Sigmoid colon (tissue), 6 donors: ENCODE measurements at regions not wholly inside any gene's neighbourhood (a gene's known extent, or its start where the extent isn't known, plus 50 kb on each side); places are given as distances from the start of the nearest gene placed in this dataset.

Source experiments
- DNase-seq: peaks from one replicate; pipeline ENCODE4 v3.0.0-alpha.2; 2019
- H3K27ac ChIP-seq, 4 donors: fragments of 200-600 bp; sonication (generic); one replicate each; pipeline ENCODE4 v1.5.1; 2016 to 2019; ENCODE audit warnings: mild to moderate bottlenecking in 1 of 4
- H3K27me3 ChIP-seq, 3 donors: fragments of 200-600 bp; sonication (generic); one replicate each; pipeline ENCODE4 v1.5.1; 2019; ENCODE audit warnings: mild to moderate bottlenecking in 1 of 3
- H3K36me3 ChIP-seq, 4 donors: fragments of 200-600 bp; sonication (generic); one replicate each; pipeline ENCODE4 v1.5.1; 2016 to 2019
- H3K4me1 ChIP-seq, 4 donors: fragments of 200-600 bp; sonication (generic); one replicate each; pipeline ENCODE4 v1.5.1; 2017 to 2019
- H3K4me3 ChIP-seq, 4 donors: fragments of 200-600 bp; sonication (generic); one replicate each; pipeline ENCODE4 v1.5.1; 2017 to 2019; ENCODE audit warnings: mild to moderate bottlenecking in 2 of 4, moderate library complexity in 1 of 4
- H3K9me3 ChIP-seq, 4 donors: fragments of 200-600 bp in 3 of 4; sonication (generic) in 3 of 4; one replicate each; pipeline versions ENCODE4 v1.5.1 to v1.6.1; 2013 to 2019
- CTCF ChIP-seq, 4 experiments: fragments of 450-650 bp in 3 of 4; fragments of 200-600 bp in 1 of 4; IDR thresholded peaks; one replicate each; pipeline ENCODE4 v1.5.1; 2016 to 2019; ENCODE audit warnings: antibody characterized with exemption in 4 of 4, mild to moderate bottlenecking in 3 of 4, moderate library complexity in 2 of 4
- EP300 ChIP-seq, 4 donors: sonication (generic); formaldehyde crosslinking; IDR thresholded peaks; one replicate each; pipeline ENCODE4 v1.6.1; 2017; ENCODE audit warnings: antibody characterized with exemption in 4 of 4
- POLR2A ChIP-seq, 2 donors: fragments of 450-650 bp; IDR thresholded peaks; one replicate each; pipeline ENCODE4 v1.6.1; 2016; ENCODE audit warnings: antibody characterized with exemption in 2 of 2, mild to moderate bottlenecking in 2 of 2, moderate library complexity in 2 of 2
- POLR2AphosphoS5 ChIP-seq, 4 donors: sonication (generic); formaldehyde crosslinking; IDR thresholded peaks; one replicate each; pipeline ENCODE4 v1.6.1; 2017; ENCODE audit warnings: antibody characterized with exemption in 4 of 4
- WGBS, 2 donors: extraction: QIAGEN DNeasy Blood & Tissue Kit; methylation state at CpG; one replicate each; pipeline ENCODE4 v1.1.7; 2013; 5-methylcytosine and 5-hydroxymethylcytosine counted together
- intact Hi-C: fragments of 100-400 bp; cut with DNase I; formaldehyde crosslinking; loops from one replicate; pipeline ENCODE4 v1.15.1; 2023
- donor health status: healthy with polysubstance abuse.
- donor health status: healthy.

DNA sequence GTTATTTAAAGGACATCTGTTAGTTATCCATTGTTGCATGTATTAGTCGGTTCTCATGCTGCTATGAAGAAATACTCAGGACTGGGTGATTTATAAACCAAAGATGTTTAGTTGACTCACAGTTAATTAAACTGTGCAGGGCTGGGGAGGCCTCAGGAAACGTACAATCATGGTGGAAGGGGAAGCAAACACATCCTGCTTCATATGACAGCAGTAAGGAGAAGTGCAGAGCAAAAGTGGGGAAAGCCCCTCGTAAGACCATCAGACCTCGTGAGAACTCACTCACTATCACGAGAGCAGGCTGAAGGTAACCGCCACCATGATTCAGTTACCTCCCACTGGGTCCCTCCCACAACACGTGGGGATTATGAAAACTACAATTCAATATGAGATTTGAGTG, 2064.1 kb downstream of the MAT2B start:
- peaks cover 0 to 5% (median 0%) of the 10 kb centered on the region in 4 donors for H3K9me3 ChIP-seq
- H3K27ac ChIP-seq: no peak overlapping the region
- H3K4me3 ChIP-seq: no peak overlapping the region
- 69 to 75% methylated on average over 7 of the region's 7 CpGs for WGBS, 2 donors
- no peaks in the 10 kb centered on the region for H3K4me1 ChIP-seq
- DNase-seq: no peak
- intact Hi-C loops: no loop called here
- no peaks in the 10 kb centered on the region for H3K27me3 ChIP-seq
- no peaks in the 10 kb centered on the region for H3K36me3 ChIP-seq
- TF ChIP-seq POLR2A (IDR thresholded peaks at IDR 0.05) (no peak), CTCF (IDR thresholded peaks at IDR 0.05) (no peak), EP300 (IDR thresholded peaks at IDR 0.05) (no peak), POLR2AphosphoS5 (IDR thresholded peaks at IDR 0.05) (no peak)

GRCh38 chr5:165573445-165573844, 2068.0 kb downstream of the MAT2B start:
- intact Hi-C loops: no loop called here
- Histone ChIP-seq H3K36me3 (no peaks in the 10 kb centered on the region), H3K27ac (no peak overlapping the region), H3K27me3 (no peaks in the 10 kb centered on the region), H3K4me3 (no peak overlapping the region), H3K9me3 (peaks cover 0 to 5% (median 0%) of the 10 kb centered on the region in 4 donors), H3K4me1 (no peaks in the 10 kb centered on the region)
- WGBS, 2 donors: 63 to 81% methylated on average over 4 of the region's 4 CpGs
- DNase-seq: no peak
- TF ChIP-seq CTCF (IDR thresholded peaks at IDR 0.05) (no peak), POLR2AphosphoS5 (IDR thresholded peaks at IDR 0.05) (no peak), POLR2A (IDR thresholded peaks at IDR 0.05) (no peak), EP300 (IDR thresholded peaks at IDR 0.05) (no peak)

- 49 to 52% methylated on average over 2 of the region's 2 CpGs for WGBS, 2 donors
- H3K4me1 ChIP-seq: no peaks in the 10 kb centered on the region
- intact Hi-C loops: no loop called here
- no peaks in the 10 kb centered on the region for H3K36me3 ChIP-seq
- DNase-seq: no peak
- H3K27me3 ChIP-seq: no peaks in the 10 kb centered on the region
- no peak for TF ChIP-seq POLR2AphosphoS5 (IDR thresholded peaks at IDR 0.05)
- TF ChIP-seq CTCF (IDR thresholded peaks at IDR 0.05): no peak
- no peak for TF ChIP-seq EP300 (IDR thresholded peaks at IDR 0.05)
- no peak for TF ChIP-seq POLR2A (IDR thresholded peaks at IDR 0.05)
- no peak overlapping the region for H3K27ac ChIP-seq
- H3K9me3 ChIP-seq: peaks cover 0 to 5% (median 0%) of the 10 kb centered on the region in 4 donors
- H3K4me3 ChIP-seq: no peak overlapping the region
Measured at GRCh38 chr5:165574100-165574499, 2068.7 kb downstream of the MAT2B start.

GRCh38 chr5:165576678-165577275, 2071.4 kb downstream of the MAT2B start:
- 86 to 88% methylated on average over 3 of the region's 3 CpGs for WGBS, 2 donors
- intact Hi-C loops: no loop called here
- H3K27ac ChIP-seq: no peak overlapping the region

More at GRCh38 chr5:165576678-165577275, 2071.4 kb downstream of the MAT2B start:
- Histone ChIP-seq H3K27me3 (no peaks in the 10 kb centered on the region), H3K4me3 (no peak overlapping the region), H3K4me1 (no peaks in the 10 kb centered on the region), H3K9me3 (peaks cover 0 to under 1% (median 0%) of the 10 kb centered on the region in 4 donors), H3K36me3 (no peaks in the 10 kb centered on the region)
- TF ChIP-seq EP300 (IDR thresholded peaks at IDR 0.05) (no peak), POLR2A (IDR thresholded peaks at IDR 0.05) (no peak), CTCF (IDR thresholded peaks at IDR 0.05) (no peak), POLR2AphosphoS5 (IDR thresholded peaks at IDR 0.05) (no peak)
- DNase-seq: no peak
